Natural killer cell (primary cell): ENCODE measurements at regions not wholly inside any gene's neighbourhood (a gene's known extent, or its start where the extent isn't known, plus 50 kb on each side); places are given as distances from the start of the nearest gene placed in this dataset.

Source experiments
- ATAC-seq, 3 donors: fragments of 150-1000 bp in 2 of 3; fragments of 200-7000 bp in 1 of 3; cut with Tn5 transposase; 1 replicate in 1 of 3; 2 replicates in 2 of 3; pipeline ENCODE4 v1.10.0; 2021; ENCODE audit warnings: mild to moderate bottlenecking in 2 of 3, moderate library complexity in 2 of 3
- DNase-seq, 2 donors: peaks; one replicate each; pipeline versions ENCODE4 v3.0.0 to v3.0.0-alpha.2; 2013 to 2021; ENCODE audit warnings: mixed read lengths in 1 of 2
- H3K27ac ChIP-seq: one replicate; pipeline ENCODE4 v1.5.1; 2013; ENCODE audit warnings: mild to moderate bottlenecking, low read length
- H3K27me3 ChIP-seq: one replicate; pipeline ENCODE4 v1.6.1; 2013; ENCODE audit warnings: low read length; ENCODE audit not compliant: control insufficient read depth, insufficient read depth
- H3K36me3 ChIP-seq: one replicate; pipeline ENCODE4 v1.6.1; 2013; ENCODE audit warnings: low read length; ENCODE audit not compliant: control insufficient read depth, insufficient read depth
- H3K4me1 ChIP-seq: one replicate; pipeline ENCODE4 v1.6.1; 2013; ENCODE audit warnings: low read length; ENCODE audit not compliant: control insufficient read depth, insufficient read depth
- H3K4me3 ChIP-seq: one replicate; pipeline ENCODE4 v1.5.1; 2013; ENCODE audit warnings: low read length
- H3K9me3 ChIP-seq: one replicate; pipeline ENCODE4 v1.6.1; 2013; ENCODE audit warnings: low read length; ENCODE audit not compliant: control insufficient read depth, insufficient read depth
- H3K27ac Mint-ChIP-seq, 2 donors: one replicate each; pipeline ENCODE4 v1.8.0; 2022; ENCODE audit warnings: mild to moderate bottlenecking in 2 of 2, mixed read lengths in 2 of 2, moderate library complexity in 1 of 2
- H3K27me3 Mint-ChIP-seq, 2 donors: one replicate each; pipeline ENCODE4 v1.8.0; 2022; ENCODE audit warnings: low read depth in 2 of 2, mixed read lengths in 2 of 2
- H3K36me3 Mint-ChIP-seq: one replicate; pipeline ENCODE4 v1.8.0; 2022; ENCODE audit warnings: mixed read lengths
- H3K4me1 Mint-ChIP-seq, 2 donors: one replicate each; pipeline ENCODE4 v1.8.0; 2022; ENCODE audit warnings: mixed read lengths in 2 of 2
- H3K4me3 Mint-ChIP-seq: one replicate; pipeline ENCODE4 v1.8.0; 2022; ENCODE audit warnings: mild to moderate bottlenecking, moderate library complexity, mixed read lengths
- H3K9me3 Mint-ChIP-seq, 2 donors: one replicate each; pipeline ENCODE4 v1.8.0; 2022; ENCODE audit warnings: mixed read lengths in 2 of 2
- CTCF ChIP-seq: fragments of 200-600 bp; IDR thresholded peaks from one replicate; pipeline ENCODE4 v1.8.0; 2022; ENCODE audit warnings: antibody characterized with exemption
- WGBS: methylation state at CpG from one replicate; pipeline ENCODE4 v1.1.7; 2013; ENCODE audit warnings: missing lambda C conversion rate; ENCODE audit not compliant: insufficient coverage; 5-methylcytosine and 5-hydroxymethylcytosine counted together
- intact Hi-C: fragments of 100-400 bp; cut with micrococcal nuclease; formaldehyde crosslinking; loops from one replicate; pipeline ENCODE4 v1.14.2; 2022

GRCh38 chr1:114314576-114314975, 160.9 kb upstream of the SYT6 start:
- no peak overlapping the region for H3K4me3 Mint-ChIP-seq
- H3K36me3 ChIP-seq: no peaks in the 10 kb centered on the region
- H3K27ac Mint-ChIP-seq: no peak overlapping the region
- H3K36me3 Mint-ChIP-seq: peaks cover 13% of the 10 kb centered on the region
- ATAC-seq (no peak), DNase-seq (no peak)
- peaks cover 35 to 44% of the 10 kb centered on the region in 2 donors for H3K4me1 Mint-ChIP-seq
- H3K4me3 ChIP-seq: no peak overlapping the region
- intact Hi-C loops: no loop called here
- peaks cover 3 to 5% of the 10 kb centered on the region in 2 donors for H3K9me3 Mint-ChIP-seq
- peaks cover 9% of the 10 kb centered on the region for H3K9me3 ChIP-seq
- peaks cover 5% of the 10 kb centered on the region for H3K4me1 ChIP-seq
- H3K27me3 ChIP-seq: no peaks in the 10 kb centered on the region
- no peaks in the 10 kb centered on the region for H3K27me3 Mint-ChIP-seq
- no peak for TF ChIP-seq CTCF
- WGBS: 94% methylated on average over 3 of the region's 3 CpGs
- H3K27ac ChIP-seq: no peak overlapping the region

GRCh38 chr1:114314098-114314497, 160.4 kb upstream of the SYT6 start:
- H3K9me3 Mint-ChIP-seq: peaks cover 3 to 5% of the 10 kb centered on the region in 2 donors

GRCh38 chr1:114310695-114311271, 157.1 kb upstream of the SYT6 start:
- H3K4me3 ChIP-seq: no peak overlapping the region
- no peak overlapping the region for H3K27ac ChIP-seq
- DNase-seq (no peak), ATAC-seq (no peak)
- H3K27ac Mint-ChIP-seq: no peak overlapping the region
- no peak for TF ChIP-seq CTCF
- peaks cover 9% of the 10 kb centered on the region for H3K9me3 ChIP-seq
- peaks cover 27 to 31% of the 10 kb centered on the region in 2 donors for H3K4me1 Mint-ChIP-seq
- H3K36me3 ChIP-seq: no peaks in the 10 kb centered on the region
- no peaks in the 10 kb centered on the region for H3K27me3 Mint-ChIP-seq
- H3K36me3 Mint-ChIP-seq: peaks cover 20% of the 10 kb centered on the region
- no peaks in the 10 kb centered on the region for H3K27me3 ChIP-seq
- WGBS: 74% methylated on average over 3 of the region's 3 CpGs
- H3K4me1 ChIP-seq: peaks cover 5% of the 10 kb centered on the region
- H3K9me3 Mint-ChIP-seq: peaks cover 3 to 5% of the 10 kb centered on the region in 2 donors
- no peak overlapping the region for H3K4me3 Mint-ChIP-seq
- intact Hi-C loops: no loop called here

More at GRCh38 chr1:114314098-114314497, 160.4 kb upstream of the SYT6 start:
- H3K27me3 Mint-ChIP-seq: no peaks in the 10 kb centered on the region
- Histone ChIP-seq H3K27me3 (no peaks in the 10 kb centered on the region), H3K27ac (no peak overlapping the region), H3K36me3 (no peaks in the 10 kb centered on the region), H3K4me3 (no peak overlapping the region), H3K4me1 (peaks cover 5% of the 10 kb centered on the region), H3K9me3 (peaks cover 9% of the 10 kb centered on the region)
- no peak overlapping the region for H3K27ac Mint-ChIP-seq
- WGBS: 100% methylated on average over 1 of the region's 1 CpG
- ATAC-seq: no peak
- H3K4me1 Mint-ChIP-seq: peaks cover 30 to 40% of the 10 kb centered on the region in 2 donors
- intact Hi-C loops: no loop called here
- no peak overlapping the region for H3K4me3 Mint-ChIP-seq
- H3K36me3 Mint-ChIP-seq: peaks cover 13% of the 10 kb centered on the region
- DNase-seq: no peak
- TF ChIP-seq CTCF: no peak

GRCh38 chr1:114302821-114303220, 149.2 kb upstream of the SYT6 start:
- no peaks in the 10 kb centered on the region for H3K9me3 ChIP-seq
- Mint-ChIP-seq H3K9me3 (no peaks in the 10 kb centered on the region), H3K36me3 (peaks cover 1% of the 10 kb centered on the region), H3K4me3 (no peak overlapping the region), H3K27me3 (peaks cover 0 to 5% of the 10 kb centered on the region in 2 donors), H3K4me1 (peaks cover 15 to 28% of the 10 kb centered on the region in 2 donors), H3K27ac (no peak overlapping the region)
- WGBS: 86% methylated on average over 1 of the region's 2 CpGs
- H3K4me3 ChIP-seq: no peak overlapping the region
- peaks cover 9% of the 10 kb centered on the region for H3K4me1 ChIP-seq
- no peaks in the 10 kb centered on the region for H3K27me3 ChIP-seq
- no peak for TF ChIP-seq CTCF
- H3K27ac ChIP-seq: no peak overlapping the region
- DNase-seq (no peak), ATAC-seq (no peak)
- intact Hi-C loops: no loop called here
- H3K36me3 ChIP-seq: no peaks in the 10 kb centered on the region
